HepG2 (cell line): ENCODE measurements at regions not wholly inside any gene's neighbourhood (a gene's known extent, or its start where the extent isn't known, plus 50 kb on each side); places are given as distances from the start of the nearest gene placed in this dataset.

ENCODE experiments used
- ATAC-seq: fragments of 200-7000 bp; cut with Tn5 transposase; 3 replicates; pipeline ENCODE4 v1.9.1; 2020; ENCODE audit warnings: mild to moderate bottlenecking, moderate library complexity
- BruUV-seq: library from RNA; stranded (reverse); fragments of 400-500 nt; replicated peaks from 2 replicates; lab custom pipeline; 2021; lab: Mats Ljungman, UMichigan
- CTCF ChIA-PET: fragments of 300-600 bp; formaldehyde crosslinking; extraction: SDS; loops from one replicate; lab custom pipeline; 2021; ENCODE audit warnings: low total read pairs, inconsistent platforms, low intra/inter-chr PET ratio; lab: Yijun Ruan, JAX
- POLR2A ChIA-PET: fragments of 350-600 bp; sonication (Branson Sonifier 250); formaldehyde crosslinking; loops from one replicate; lab custom pipeline; 2020; ENCODE audit warnings: antibody characterized with exemption, inconsistent platforms; lab: Yijun Ruan, JAX
- DNase-seq: peaks from one replicate; pipeline ENCODE4 v3.0.0-alpha.2; 2015; ENCODE audit warnings: low spot score
- FAIRE-seq: peaks from 3 replicates; lab custom pipeline; 2011; peaks lifted over from hg19 to GRCh38; lab: Jason Lieb, UNC
- H2AFZ ChIP-seq: one replicate; pipeline ENCODE4 v1.6.1; 2011; ENCODE audit warnings: low read length, inconsistent platforms
- H3K27ac ChIP-seq: fragments of 300-600 bp; 3 replicates; pipeline ENCODE4 v1.8.0; 2011; ENCODE audit warnings: mixed run types, mild to moderate bottlenecking, mixed read lengths, low read length, inconsistent platforms; ENCODE audit not compliant: insufficient read depth; ENCODE audit errors: extremely low read length
- H3K27me3 ChIP-seq, 2 experiments: fragments of 200-600 bp in 1 of 2; 2 replicates in 1 of 2; 3 replicates in 1 of 2; pipeline versions ENCODE4 v1.6.0 to v1.8.0; 2011; ENCODE audit warnings: low read length in 2 of 2, mild to moderate bottlenecking in 2 of 2, moderate library complexity in 2 of 2, inconsistent platforms in 1 of 2; ENCODE audit not compliant: insufficient read depth in 2 of 2, control insufficient read depth in 1 of 2
- H3K36me3 ChIP-seq, 2 experiments: fragments of 200-600 bp in 1 of 2; replicated peaks in 1 of 2; 2 replicates in 1 of 2; 3 replicates in 1 of 2; pipeline versions ENCODE4 v1.5.1 to v1.8.0; 2011; ENCODE audit warnings: low read length in 2 of 2, inconsistent platforms in 1 of 2; ENCODE audit not compliant: insufficient read depth in 2 of 2, control insufficient read depth in 1 of 2
- H3K4me1 ChIP-seq: 2 replicates; pipeline ENCODE4 v1.5.1; 2012; ENCODE audit warnings: low read length, inconsistent platforms; ENCODE audit not compliant: insufficient read depth
- H3K4me2 ChIP-seq: 2 replicates; pipeline ENCODE4 v1.6.0; 2011; ENCODE audit warnings: low read depth, low read length, inconsistent platforms
- H3K4me3 ChIP-seq, 3 experiments: fragments of 200-600 bp in 1 of 3; sonication (generic), shearing (Covaris generic) in 1 of 3; replicated peaks in 1 of 3; 2 replicates each; pipeline ENCODE4 v1.5.1; 2011 to 2016; ENCODE audit warnings: low read length in 3 of 3, inconsistent platforms in 2 of 3, low read depth in 2 of 3, mild to moderate bottlenecking in 2 of 3, control low read depth in 1 of 3, mixed read lengths in 1 of 3; ENCODE audit not compliant: insufficient read depth in 1 of 3
- H3K79me2 ChIP-seq: one replicate; pipeline ENCODE4 v1.6.1; 2011; ENCODE audit warnings: low read length, inconsistent platforms; ENCODE audit not compliant: insufficient read depth
- H3K9ac ChIP-seq: 2 replicates; pipeline ENCODE4 v1.6.0; 2011; ENCODE audit warnings: mild to moderate bottlenecking, low read depth, low read length, inconsistent platforms; ENCODE audit not compliant: insufficient read depth
- H3K9me3 ChIP-seq: 2 replicates; pipeline ENCODE4 v1.5.1; 2012; ENCODE audit warnings: mild to moderate bottlenecking, low read length
- H4K20me1 ChIP-seq: 2 replicates; pipeline ENCODE4 v1.6.0; 2011; ENCODE audit warnings: inconsistent platforms, mild to moderate bottlenecking, low read length, moderate library complexity; ENCODE audit not compliant: insufficient read depth
- ERF ChIP-seq: IDR thresholded peaks from 2 replicates; pipeline ENCODE4 v1.6.1; 2018; ENCODE audit warnings: missing biosample characterization, missing genetic modification reagents
- HNRNPUL1 ChIP-seq: fragments of 200-400 bp; formaldehyde crosslinking; IDR thresholded peaks from 2 replicates; pipeline ENCODE4 v1.6.1; 2017; ENCODE audit warnings: low read depth, mild to moderate bottlenecking, low read length, moderate library complexity
- MTA1 ChIP-seq: sonication (generic); formaldehyde crosslinking; IDR thresholded peaks from 2 replicates; pipeline ENCODE4 v1.4.0; 2020; ENCODE audit warnings: missing genetic modification reagents, mild to moderate bottlenecking, borderline replicate concordance
- SKI ChIP-seq: fragments of 450-650 bp; IDR thresholded peaks from one replicate; pipeline ENCODE4 v1.6.1; 2018; ENCODE audit warnings: mild to moderate bottlenecking; ENCODE audit not compliant: partially characterized antibody
- YEATS4 ChIP-seq: sonication (generic); formaldehyde crosslinking; IDR thresholded peaks from 2 replicates; pipeline ENCODE4 v1.4.0; 2020; ENCODE audit warnings: missing genetic modification reagents, borderline replicate concordance
- ZFP90 ChIP-seq: sonication (generic); formaldehyde crosslinking; IDR thresholded peaks from 2 replicates; pipeline ENCODE4 v1.8.0; 2022; ENCODE audit warnings: missing genetic modification reagents, mild to moderate bottlenecking, inconsistent platforms, borderline replicate concordance
- ZNF12 ChIP-seq: sonication (generic); formaldehyde crosslinking; IDR thresholded peaks from 2 replicates; pipeline ENCODE4 v1.5.0; 2020; ENCODE audit warnings: missing genetic modification reagents
- ZNF33A ChIP-seq: sonication (generic); formaldehyde crosslinking; IDR thresholded peaks from 2 replicates; pipeline ENCODE4 v1.5.1; 2020; ENCODE audit warnings: missing genetic modification reagents, mild to moderate bottlenecking, moderate library complexity, borderline replicate concordance
- ZNF569 ChIP-seq: sonication (generic); formaldehyde crosslinking; IDR thresholded peaks from 2 replicates; pipeline ENCODE4 v1.5.0; 2020; ENCODE audit warnings: mild to moderate bottlenecking, missing genetic modification reagents, moderate library complexity, borderline replicate concordance
- ZNF598 ChIP-seq: sonication (generic); formaldehyde crosslinking; IDR thresholded peaks from 2 replicates; pipeline ENCODE4 v1.5.1; 2020; ENCODE audit warnings: mild to moderate bottlenecking, missing genetic modification reagents, borderline replicate concordance
- ZNF670 ChIP-seq: sonication (generic); formaldehyde crosslinking; IDR thresholded peaks from 2 replicates; pipeline ENCODE4 v1.8.0; 2022; ENCODE audit warnings: mild to moderate bottlenecking, missing genetic modification reagents, borderline replicate concordance
- ZNF777 ChIP-seq: sonication (generic); formaldehyde crosslinking; IDR thresholded peaks from 2 replicates; pipeline ENCODE4 v1.4.0; 2020; ENCODE audit warnings: missing genetic modification reagents
- WGBS: methylation state at CpG from one replicate; pipeline ENCODE4 v1.1.6; 2017; ENCODE audit warnings: low lambda C conversion rate; 5-methylcytosine and 5-hydroxymethylcytosine counted together
- in situ Hi-C: cut with HindIII; loops from 2 replicates; pipeline ENCODE4 v1.10.0; 2017; ENCODE audit warnings: low pct_unique_long_range_greater_than_20kb; ENCODE audit not compliant: extremely low pct_ligation_motif_present
- intact Hi-C: fragments of 100-400 bp; cut with micrococcal nuclease; formaldehyde crosslinking; loops from one replicate; pipeline ENCODE4 v1.10.0; 2022; ENCODE audit not compliant: unreplicated experiment
- TF ChIP-seq, protein P1 (sequence below): IDR thresholded peaks from 2 replicates; pipeline ENCODE4 v1.6.1; 2016; ENCODE audit warnings: missing genetic modification reagents, missing compliant biosample characterization

DNA sequence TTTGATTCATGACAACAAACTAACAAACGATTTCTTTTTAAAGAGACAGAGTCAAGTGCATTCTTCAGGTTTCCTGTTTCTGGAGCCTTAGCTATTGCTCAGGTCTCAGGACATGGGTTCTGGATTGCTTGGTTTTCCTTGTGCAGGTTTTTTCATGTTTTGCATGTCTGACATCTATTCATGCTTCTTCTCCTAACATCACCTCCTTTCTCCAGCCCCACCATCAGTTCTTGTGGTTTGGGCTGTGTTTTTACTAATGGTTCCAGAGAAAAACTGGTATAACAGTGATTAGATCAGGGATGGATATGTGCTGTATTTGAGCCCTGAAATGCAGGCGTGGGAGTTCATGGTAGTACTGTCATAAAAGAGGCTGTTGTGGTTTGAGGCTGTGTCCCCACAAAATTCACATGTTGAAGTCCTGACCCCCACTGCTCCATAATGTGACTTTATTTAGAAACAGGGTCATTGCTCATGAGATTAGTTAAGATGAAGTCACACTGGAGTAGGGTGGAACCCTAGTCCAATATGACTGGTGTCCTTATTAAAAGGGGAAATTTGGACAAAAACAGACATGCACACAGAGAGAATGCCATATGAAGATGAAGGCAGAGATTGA, 67.9 kb downstream of the IRX6 start:
- ChIA-PET POLR2A (no interaction called here), CTCF (no interaction called here)
- H3K9ac ChIP-seq, result no peak overlapping the region
- no peaks in the 10 kb centered on the region for H4K20me1 ChIP-seq
- no peak for FAIRE-seq
- intact Hi-C loops, result no loop called here
- no peak overlapping the region for H3K4me3 ChIP-seq
- no peaks in the 10 kb centered on the region for H3K4me1 ChIP-seq
- in situ Hi-C loops, result no loop called here
- DNase-seq, result no peak
- WGBS, result 15% methylated on average over 2 of the region's 2 CpGs
- H3K27ac ChIP-seq, result no peak overlapping the region
- H3K9me3 ChIP-seq, result no peaks in the 10 kb centered on the region
- no peaks in the 10 kb centered on the region for H3K36me3 ChIP-seq
- H3K4me2 ChIP-seq, result no peak overlapping the region
- BruUV-seq, result no TSS peak
- no peaks in the 10 kb centered on the region for H3K79me2 ChIP-seq
- peaks cover 0 to 23% of the 10 kb centered on the region in 2 experiments; a peak in 2 of 5 replicates for H3K27me3 ChIP-seq
- TF ChIP-seq ZFP90, result no peak
- TF ChIP-seq, protein P1, sequence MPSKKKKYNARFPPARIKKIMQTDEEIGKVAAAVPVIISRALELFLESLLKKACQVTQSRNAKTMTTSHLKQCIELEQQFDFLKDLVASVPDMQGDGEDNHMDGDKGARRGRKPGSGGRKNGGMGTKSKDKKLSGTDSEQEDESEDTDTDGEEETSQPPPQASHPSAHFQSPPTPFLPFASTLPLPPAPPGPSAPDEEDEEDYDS (CRISPR knock-in tag), result no peak
- no peak for TF ChIP-seq HNRNPUL1
- TF ChIP-seq SKI, result no peak
- no peak for TF ChIP-seq ZNF777 (CRISPR knock-in tag)
- no peak for TF ChIP-seq ZNF598
- TF ChIP-seq ZNF670 (CRISPR knock-in tag), result no peak
- no peak for TF ChIP-seq ERF (CRISPR knock-in tag)
- TF ChIP-seq ZNF33A (CRISPR knock-in tag), result no peak
- no peak for TF ChIP-seq ZNF12
- TF ChIP-seq YEATS4 (CRISPR knock-in tag), result no peak
- no peak for TF ChIP-seq ZNF569 (CRISPR knock-in tag)
- no peak for TF ChIP-seq MTA1 (CRISPR knock-in tag)
- ATAC-seq, result no peak
- H2AFZ ChIP-seq, result no peak overlapping the region
